Activated naive CD8-positive, alpha-beta T cell treated with anti-CD3 and anti-CD28 coated beads, Interleukin-2, amount 10 ng/mL, durations not matched to agents 7 days and 5 days (primary cell): ENCODE measurements at regions not wholly inside any gene's neighbourhood (a gene's known extent, or its start where the extent isn't known, plus 50 kb on each side); places are given as distances from the start of the nearest gene placed in this dataset.
"Not testable (repeated sequence)": the region's sequence is repeated elsewhere in the genome, so short reads cannot be mapped to it uniquely, and the experiment has no call there.

Experiments used
- ATAC-seq: fragments of 150-1000 bp; cut with Tn5 transposase; one replicate; pipeline ENCODE4 v1.10.0; 2021; ENCODE audit warnings: low read depth, moderate library complexity
- POLR2A ChIA-PET: fragments of 350-600 bp; sonication (Branson Sonifier 250); formaldehyde crosslinking; loops from one replicate; lab custom pipeline; 2021; ENCODE audit warnings: antibody characterized with exemption; lab: Charles Lee
- DNase-seq: peaks from one replicate; pipeline ENCODE4 v3.0.0; 2021
- H3K27ac Mint-ChIP-seq: one replicate; pipeline ENCODE4 v1.8.0; 2022; ENCODE audit warnings: mild to moderate bottlenecking, mixed read lengths
- H3K27me3 Mint-ChIP-seq: one replicate; pipeline ENCODE4 v1.8.0; 2022; ENCODE audit warnings: mild to moderate bottlenecking, moderate library complexity, mixed read lengths
- H3K36me3 Mint-ChIP-seq: one replicate; pipeline ENCODE4 v1.8.0; 2021; ENCODE audit warnings: mild to moderate bottlenecking, mixed read lengths
- H3K4me1 Mint-ChIP-seq: one replicate; pipeline ENCODE4 v1.8.0; 2021; ENCODE audit warnings: mixed read lengths
- H3K4me3 Mint-ChIP-seq: one replicate; pipeline ENCODE4 v1.8.0; 2022; ENCODE audit warnings: mild to moderate bottlenecking, moderate library complexity, mixed read lengths
- H3K9me3 Mint-ChIP-seq: one replicate; pipeline ENCODE4 v1.8.0; 2021; ENCODE audit warnings: mixed read lengths

GRCh38 chr15:93366387-93367100 is 277.5 kb upstream of the RGMA start:
- ATAC-seq = no peak
- peaks cover 4% of the 10 kb centered on the region for H3K27me3 Mint-ChIP-seq
- no peaks in the 10 kb centered on the region for H3K4me1 Mint-ChIP-seq
- no peaks in the 10 kb centered on the region for H3K9me3 Mint-ChIP-seq
- DNase-seq = no peak
- POLR2A ChIA-PET = no interaction called here
- H3K36me3 Mint-ChIP-seq = no peaks in the 10 kb centered on the region
- H3K4me3 Mint-ChIP-seq = no peak overlapping the region
- no peak overlapping the region for H3K27ac Mint-ChIP-seq

DNA sequence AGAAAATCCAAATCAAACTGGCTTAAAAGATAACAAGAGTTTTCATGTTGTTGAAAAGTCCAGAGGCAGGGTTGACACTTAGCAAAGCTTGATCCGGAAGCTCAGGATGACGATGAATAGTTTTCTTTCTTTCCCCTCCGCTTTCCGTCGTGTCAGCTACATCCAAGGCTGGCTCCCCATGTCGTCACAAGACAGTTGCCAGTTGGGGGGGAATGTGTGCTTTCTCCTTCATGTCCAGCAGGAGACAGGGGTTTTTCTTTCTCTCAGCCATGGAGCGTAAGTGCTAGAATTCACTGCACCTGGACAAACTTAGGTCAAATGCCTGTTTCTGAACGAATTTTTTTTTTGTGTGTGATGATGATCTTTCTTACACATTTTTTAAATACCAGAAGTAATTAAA is 273.8 kb upstream of the RGMA start:
- no peak overlapping the region for H3K4me3 Mint-ChIP-seq
- no peak overlapping the region for H3K27ac Mint-ChIP-seq
- peaks cover 4% of the 10 kb centered on the region for H3K27me3 Mint-ChIP-seq
- no peaks in the 10 kb centered on the region for H3K4me1 Mint-ChIP-seq
- no peak for ATAC-seq
- POLR2A ChIA-PET = no interaction called here
- no peak for DNase-seq
- no peaks in the 10 kb centered on the region for H3K36me3 Mint-ChIP-seq
- H3K9me3 Mint-ChIP-seq = no peaks in the 10 kb centered on the region

DNA sequence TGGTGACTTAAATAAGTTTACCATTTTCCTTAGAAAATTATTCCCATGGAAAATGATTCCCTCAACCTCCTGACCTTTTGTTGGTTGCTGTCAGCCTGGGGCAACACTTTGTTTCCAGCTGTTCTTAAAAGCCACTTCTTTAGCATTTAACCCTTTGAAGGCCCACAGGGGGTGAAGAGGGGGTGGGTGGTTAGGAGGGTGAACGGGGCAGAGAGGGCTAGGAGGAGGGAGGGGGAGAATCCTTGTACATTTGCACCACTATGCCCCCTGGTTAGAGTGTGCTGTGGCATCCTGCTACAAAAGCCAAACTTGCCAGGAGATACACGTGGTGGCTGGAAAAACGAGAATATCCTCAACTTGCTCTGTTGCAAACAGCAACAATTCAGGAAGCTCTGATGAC is 273.2 kb upstream of the RGMA start:
- DNase-seq (no peak), ATAC-seq (no peak)
- Mint-ChIP-seq H3K9me3 (no peaks in the 10 kb centered on the region), H3K4me3 (no peak overlapping the region), H3K27ac (no peak overlapping the region), H3K4me1 (no peaks in the 10 kb centered on the region), H3K36me3 (no peaks in the 10 kb centered on the region), H3K27me3 (peaks cover 4% of the 10 kb centered on the region)
- POLR2A ChIA-PET = no interaction called here

- POLR2A ChIA-PET = no interaction called here
- ATAC-seq (no peak), DNase-seq (no peak)
- Mint-ChIP-seq H3K36me3 (no peaks in the 10 kb centered on the region), H3K4me3 (no peak overlapping the region), H3K27ac (no peak overlapping the region), H3K9me3 (no peaks in the 10 kb centered on the region), H3K4me1 (no peaks in the 10 kb centered on the region), H3K27me3 (peaks cover 4% of the 10 kb centered on the region)
Observed at GRCh38 chr15:93361703-93362102, 272.7 kb upstream of the RGMA start.

DNA sequence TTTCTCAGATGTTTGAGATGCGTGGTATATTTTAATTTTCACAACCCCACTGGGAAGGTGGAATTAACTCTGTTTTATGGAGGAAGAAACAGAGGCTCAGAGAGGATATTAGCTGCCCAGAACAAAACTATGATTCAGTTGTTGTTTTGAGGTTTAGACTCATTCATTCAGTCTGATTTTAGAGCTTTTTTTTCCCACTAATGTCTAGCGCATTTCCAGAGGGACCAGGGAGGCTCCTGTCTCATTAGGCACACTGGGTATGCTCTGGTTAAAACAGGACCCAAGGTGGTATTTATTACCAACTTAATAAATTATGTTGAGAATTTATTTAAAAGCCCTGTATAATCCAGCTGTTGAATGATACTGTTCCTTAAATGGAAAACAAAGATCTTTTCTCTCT is 272.0 kb upstream of the RGMA start:
- no peaks in the 10 kb centered on the region for H3K36me3 Mint-ChIP-seq
- H3K9me3 Mint-ChIP-seq = no peaks in the 10 kb centered on the region
- DNase-seq = no peak
- no peaks in the 10 kb centered on the region for H3K4me1 Mint-ChIP-seq
- POLR2A ChIA-PET = no interaction called here
- ATAC-seq = no peak
- peaks cover 4% of the 10 kb centered on the region for H3K27me3 Mint-ChIP-seq
- H3K4me3 Mint-ChIP-seq = no peak overlapping the region
- H3K27ac Mint-ChIP-seq = no peak overlapping the region

DNA sequence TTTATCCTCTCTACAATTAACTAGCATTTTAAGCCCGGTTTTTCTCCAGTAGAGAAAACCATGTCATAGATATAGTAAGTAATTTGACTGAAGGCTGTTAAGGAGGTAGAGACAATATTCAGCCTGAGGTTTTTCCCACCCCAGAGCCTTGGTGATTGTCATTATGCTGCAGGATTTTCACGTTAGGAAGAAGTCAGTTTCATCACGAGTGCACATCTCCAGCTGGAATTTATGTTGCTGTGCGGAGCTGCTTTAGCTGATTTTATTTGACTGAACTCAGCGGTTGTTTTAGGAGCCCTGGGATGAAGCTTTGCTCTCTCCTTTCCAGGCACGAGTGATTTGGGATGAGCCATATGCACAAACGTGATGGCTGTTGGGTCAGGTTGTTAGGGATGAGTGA is 271.3 kb upstream of the RGMA start:
- H3K4me3 Mint-ChIP-seq = no peak overlapping the region

GRCh38 chr15:93359425-93360131 is 270.6 kb upstream of the RGMA start:
- H3K9me3 Mint-ChIP-seq = no peaks in the 10 kb centered on the region
- no peak overlapping the region for H3K27ac Mint-ChIP-seq
- H3K36me3 Mint-ChIP-seq = no peaks in the 10 kb centered on the region
- H3K27me3 Mint-ChIP-seq = peaks cover 4% of the 10 kb centered on the region
- no peak for DNase-seq
- ATAC-seq = no peak
- H3K4me1 Mint-ChIP-seq = no peaks in the 10 kb centered on the region
- H3K4me3 Mint-ChIP-seq = no peak overlapping the region
- POLR2A ChIA-PET = no interaction called here

More for the DNA sequence above, 271.3 kb upstream of the RGMA start:
- Mint-ChIP-seq H3K36me3 (no peaks in the 10 kb centered on the region), H3K9me3 (no peaks in the 10 kb centered on the region), H3K27ac (no peak overlapping the region), H3K4me1 (no peaks in the 10 kb centered on the region), H3K27me3 (peaks cover 4% of the 10 kb centered on the region)
- no peak for DNase-seq
- ATAC-seq = no peak
- POLR2A ChIA-PET = no interaction called here

GRCh38 chr15:93359060-93359408 is 270.0 kb upstream of the RGMA start:
- no peak overlapping the region for H3K27ac Mint-ChIP-seq
- no peak overlapping the region for H3K4me3 Mint-ChIP-seq
- H3K27me3 Mint-ChIP-seq = peaks cover 4% of the 10 kb centered on the region
- POLR2A ChIA-PET = no interaction called here
- no peaks in the 10 kb centered on the region for H3K4me1 Mint-ChIP-seq
- no peaks in the 10 kb centered on the region for H3K9me3 Mint-ChIP-seq
- no peaks in the 10 kb centered on the region for H3K36me3 Mint-ChIP-seq
- DNase-seq (no peak), ATAC-seq (no peak)

- peaks cover 4% of the 10 kb centered on the region for H3K27me3 Mint-ChIP-seq
- H3K4me3 Mint-ChIP-seq = no peak overlapping the region
- H3K4me1 Mint-ChIP-seq = no peaks in the 10 kb centered on the region
- DNase-seq (no peak), ATAC-seq (no peak)
- H3K27ac Mint-ChIP-seq = no peak overlapping the region
- H3K9me3 Mint-ChIP-seq = no peaks in the 10 kb centered on the region
- no peaks in the 10 kb centered on the region for H3K36me3 Mint-ChIP-seq
- POLR2A ChIA-PET = no interaction called here
Observed at GRCh38 chr15:93358166-93359059, 269.4 kb upstream of the RGMA start.

GRCh38 chr15:93348711-93349545 is 259.9 kb upstream of the RGMA start:
- H3K4me3 Mint-ChIP-seq = no peak overlapping the region

GRCh38 chr15:93347986-93348385 is 259.0 kb upstream of the RGMA start:
- H3K27ac Mint-ChIP-seq = no peak overlapping the region
- H3K4me3 Mint-ChIP-seq = no peak overlapping the region
- H3K9me3 Mint-ChIP-seq = no peaks in the 10 kb centered on the region
- peaks cover 4% of the 10 kb centered on the region for H3K27me3 Mint-ChIP-seq
- no peaks in the 10 kb centered on the region for H3K36me3 Mint-ChIP-seq
- ATAC-seq (no peak), DNase-seq (no peak)
- H3K4me1 Mint-ChIP-seq = no peaks in the 10 kb centered on the region
- POLR2A ChIA-PET = no interaction called here

More at GRCh38 chr15:93348711-93349545, 259.9 kb upstream of the RGMA start:
- ATAC-seq (no peak), DNase-seq (no peak)
- Mint-ChIP-seq H3K36me3 (no peaks in the 10 kb centered on the region), H3K27me3 (peaks cover 4% of the 10 kb centered on the region), H3K4me1 (no peaks in the 10 kb centered on the region), H3K27ac (no peak overlapping the region), H3K9me3 (no peaks in the 10 kb centered on the region)
- POLR2A ChIA-PET = no interaction called here

DNA sequence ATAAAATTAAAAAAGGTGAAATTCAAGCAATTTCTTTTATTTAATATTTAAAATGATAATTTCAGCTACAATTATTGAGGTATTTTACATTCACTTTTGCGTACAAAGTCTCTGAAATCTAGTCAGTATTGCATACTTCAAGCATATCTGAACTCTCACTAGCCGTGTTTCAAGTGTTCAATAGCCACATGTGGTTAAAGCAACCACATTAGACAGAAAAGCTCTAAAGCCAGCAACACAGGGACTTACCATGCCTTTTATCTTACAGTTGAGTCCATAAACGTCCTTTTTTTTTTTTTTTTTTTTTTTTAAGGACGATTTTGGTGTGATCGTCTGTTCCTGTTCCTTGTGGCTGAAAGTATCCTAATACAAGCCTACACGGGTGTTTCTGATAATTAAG is 257.0 kb upstream of the RGMA start:
- POLR2A ChIA-PET = no interaction called here
- DNase-seq = no peak
- no peak overlapping the region for H3K4me3 Mint-ChIP-seq
- peaks cover 4% of the 10 kb centered on the region for H3K27me3 Mint-ChIP-seq
- H3K9me3 Mint-ChIP-seq = no peaks in the 10 kb centered on the region
- H3K4me1 Mint-ChIP-seq = no peaks in the 10 kb centered on the region
- no peak overlapping the region for H3K27ac Mint-ChIP-seq
- ATAC-seq = no peak
- H3K36me3 Mint-ChIP-seq = no peaks in the 10 kb centered on the region

GRCh38 chr15:93343402-93343801 is 254.4 kb upstream of the RGMA start:
- H3K4me1 Mint-ChIP-seq, H3K27me3 Mint-ChIP-seq, H3K9me3 Mint-ChIP-seq, DNase-seq, H3K27ac Mint-ChIP-seq, H3K36me3 Mint-ChIP-seq, H3K4me3 Mint-ChIP-seq, POLR2A ChIA-PET, ATAC-seq: not testable (repeated sequence)
